Lung (tissue), 11 donors: ENCODE measurements at regions not wholly inside any gene's neighbourhood (a gene's known extent, or its start where the extent isn't known, plus 50 kb on each side); places are given as distances from the start of the nearest gene placed in this dataset.

Source experiments
- ATAC-seq: fragments of 200-7000 bp; cut with Tn5 transposase; one replicate; pipeline ENCODE4 v1.9.1; 2020; ENCODE audit warnings: moderate number of reproducible peaks; ENCODE audit not compliant: insufficient read depth, low FRiP score
- DNase-seq, 3 donors: peaks; one replicate each; pipeline ENCODE4 v3.0.0-alpha.2; 2013 to 2017
- H3K27ac ChIP-seq, 2 donors: one replicate each; pipeline ENCODE4 v1.5.1; 2013; ENCODE audit warnings: mild to moderate bottlenecking in 2 of 2, moderate library complexity in 2 of 2, control low read depth in 1 of 2, inconsistent platforms in 1 of 2, low read depth in 1 of 2, low read length in 1 of 2
- H3K27me3 ChIP-seq, 3 donors: one replicate each; pipeline ENCODE4 v1.5.1; 2013; ENCODE audit warnings: low read length in 2 of 3; ENCODE audit not compliant: control insufficient read depth in 3 of 3, insufficient read depth in 3 of 3
- H3K36me3 ChIP-seq, 4 donors: one replicate each; pipeline ENCODE4 v1.5.1; 2013; ENCODE audit warnings: low read length in 4 of 4, mild to moderate bottlenecking in 1 of 4, moderate library complexity in 1 of 4; ENCODE audit not compliant: control insufficient read depth in 4 of 4, insufficient read depth in 4 of 4
- H3K4me1 ChIP-seq, 5 donors: one replicate each; pipeline ENCODE4 v1.5.1; 2013; ENCODE audit warnings: low read length in 5 of 5, mild to moderate bottlenecking in 2 of 5, moderate library complexity in 1 of 5; ENCODE audit not compliant: control insufficient read depth in 5 of 5, insufficient read depth in 5 of 5
- H3K4me3 ChIP-seq: one replicate; pipeline ENCODE4 v1.5.1; 2013; ENCODE audit warnings: mild to moderate bottlenecking, control low read depth, moderate library complexity
- H3K9ac ChIP-seq, 2 donors: one replicate each; pipeline ENCODE4 v1.5.1; 2013; ENCODE audit warnings: low read length in 2 of 2, control low read depth in 1 of 2; ENCODE audit not compliant: insufficient read depth in 1 of 2
- H3K9me3 ChIP-seq, 4 donors: one replicate each; pipeline ENCODE4 v1.5.1; 2013; ENCODE audit warnings: low read length in 3 of 4, mild to moderate bottlenecking in 1 of 4, moderate library complexity in 1 of 4; ENCODE audit not compliant: control insufficient read depth in 4 of 4, insufficient read depth in 3 of 4
- WGBS, 2 donors: extraction: QIAGEN DNeasy Blood & Tissue Kit; methylation state at CpG; one replicate each; pipeline ENCODE4 v1.1.7; 2013; 5-methylcytosine and 5-hydroxymethylcytosine counted together
- TF ChIP-seq, protein P1 (sequence below): IDR thresholded peaks from 2 replicates; pipeline ENCODE4 v1.5.1; 2012; ENCODE audit warnings: mild to moderate bottlenecking; ENCODE audit errors: control extremely low read depth, extremely low read depth
- donor health status: control.
- donor health status: control.
- donor health status: Bipolar disorder and iron deficiency.
- donor health status: healthy.
- donor health status: DM: yes; HTN: yes; CAD: no.

DNA sequence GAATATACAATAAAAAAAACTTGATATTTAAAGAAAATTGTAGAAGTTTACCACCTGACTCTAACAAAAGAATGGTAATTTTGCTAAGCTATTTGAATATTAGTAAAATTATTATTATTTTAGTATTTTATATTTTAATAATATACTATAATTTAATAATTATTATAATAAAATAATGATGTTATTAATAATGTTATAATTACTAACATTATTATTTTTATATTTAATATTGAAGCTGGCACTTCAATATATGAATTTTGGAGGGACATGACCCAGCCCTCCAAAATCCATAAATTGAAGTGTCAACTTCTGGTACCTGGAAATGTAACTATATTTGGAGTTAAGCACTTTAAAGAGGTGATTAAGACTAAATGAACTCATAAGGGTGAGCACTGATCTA, 486.1 kb upstream of the CDH9 start:
- H3K9me3 ChIP-seq: peaks cover 0 to 5% (median 0%) of the 10 kb centered on the region in 4 donors
- ATAC-seq: no peak
- DNase-seq: no peak

DNA sequence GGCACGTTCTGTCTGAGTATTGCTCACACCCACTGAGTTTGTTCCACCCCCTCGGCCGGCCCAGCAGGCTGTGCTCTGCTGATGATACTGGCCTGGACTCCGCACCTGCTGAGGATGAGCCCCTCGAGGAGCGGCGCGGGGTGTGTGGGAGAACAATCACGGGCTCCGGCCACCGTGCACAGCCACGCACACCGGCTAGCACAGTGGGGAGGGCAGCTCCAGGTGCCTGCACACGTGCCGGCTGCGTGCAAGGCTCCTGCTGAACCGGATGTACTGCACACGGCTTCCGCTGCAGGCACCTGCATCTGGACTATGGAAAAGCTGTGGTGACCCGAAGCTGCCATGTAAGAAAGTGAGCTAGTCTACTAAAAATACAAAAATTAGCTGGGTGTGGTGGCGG, 485.2 kb upstream of the CDH9 start:
- 93 to 96% methylated on average over 21 of the region's 21 CpGs for WGBS, 2 donors

More for the DNA sequence above, 486.1 kb upstream of the CDH9 start:
- Histone ChIP-seq H3K9ac (no peak overlapping the region), H3K27me3 (no peaks in the 10 kb centered on the region), H3K27ac (no peak overlapping the region), H3K36me3 (no peaks in the 10 kb centered on the region), H3K4me3 (no peak overlapping the region), H3K4me1 (no peaks in the 10 kb centered on the region)
- TF ChIP-seq, protein P1, sequence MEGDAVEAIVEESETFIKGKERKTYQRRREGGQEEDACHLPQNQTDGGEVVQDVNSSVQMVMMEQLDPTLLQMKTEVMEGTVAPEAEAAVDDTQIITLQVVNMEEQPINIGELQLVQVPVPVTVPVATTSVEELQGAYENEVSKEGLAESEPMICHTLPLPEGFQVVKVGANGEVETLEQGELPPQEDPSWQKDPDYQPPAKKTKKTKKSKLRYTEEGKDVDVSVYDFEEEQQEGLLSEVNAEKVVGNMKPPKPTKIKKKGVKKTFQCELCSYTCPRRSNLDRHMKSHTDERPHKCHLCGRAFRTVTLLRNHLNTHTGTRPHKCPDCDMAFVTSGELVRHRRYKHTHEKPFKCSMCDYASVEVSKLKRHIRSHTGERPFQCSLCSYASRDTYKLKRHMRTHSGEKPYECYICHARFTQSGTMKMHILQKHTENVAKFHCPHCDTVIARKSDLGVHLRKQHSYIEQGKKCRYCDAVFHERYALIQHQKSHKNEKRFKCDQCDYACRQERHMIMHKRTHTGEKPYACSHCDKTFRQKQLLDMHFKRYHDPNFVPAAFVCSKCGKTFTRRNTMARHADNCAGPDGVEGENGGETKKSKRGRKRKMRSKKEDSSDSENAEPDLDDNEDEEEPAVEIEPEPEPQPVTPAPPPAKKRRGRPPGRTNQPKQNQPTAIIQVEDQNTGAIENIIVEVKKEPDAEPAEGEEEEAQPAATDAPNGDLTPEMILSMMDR: no peak

GRCh38 chr5:27516437-27516836, 478.1 kb upstream of the CDH9 start:
- no peak for ATAC-seq
- TF ChIP-seq, protein P1: no peak
- H3K4me1 ChIP-seq: no peaks in the 10 kb centered on the region
- no peak overlapping the region for H3K4me3 ChIP-seq
- no peak overlapping the region for H3K27ac ChIP-seq
- no peak for DNase-seq
- no peaks in the 10 kb centered on the region for H3K36me3 ChIP-seq
- H3K9ac ChIP-seq: no peak overlapping the region
- WGBS, 2 donors: 73 to 80% methylated on average over 2 of the region's 2 CpGs
- no peaks in the 10 kb centered on the region for H3K27me3 ChIP-seq
- H3K9me3 ChIP-seq: peaks cover 0 to 11% (median under 1%) of the 10 kb centered on the region in 4 donors

More for the DNA sequence above, 485.2 kb upstream of the CDH9 start:
- no peak for DNase-seq
- H3K4me3 ChIP-seq: no peak overlapping the region
- TF ChIP-seq, protein P1: no peak
- no peak overlapping the region for H3K9ac ChIP-seq
- no peaks in the 10 kb centered on the region for H3K4me1 ChIP-seq
- no peaks in the 10 kb centered on the region for H3K27me3 ChIP-seq
- no peak overlapping the region for H3K27ac ChIP-seq
- ATAC-seq: no peak
- H3K9me3 ChIP-seq: peaks cover 0 to 8% (median 0%) of the 10 kb centered on the region in 4 donors
- H3K36me3 ChIP-seq: no peaks in the 10 kb centered on the region

- DNase-seq (peak in 1 of 3 donors; percentile 16), ATAC-seq (no peak)
- H3K9ac ChIP-seq: no peak overlapping the region
- H3K27ac ChIP-seq: no peak overlapping the region
- H3K4me3 ChIP-seq: no peak overlapping the region
- 44 to 61% methylated on average over 3 of the region's 3 CpGs for WGBS, 2 donors
- no peaks in the 10 kb centered on the region for H3K27me3 ChIP-seq
- peaks cover 0 to 4% (median 2%) of the 10 kb centered on the region in 4 donors for H3K9me3 ChIP-seq
- no peaks in the 10 kb centered on the region for H3K4me1 ChIP-seq
- TF ChIP-seq, protein P1: no peak
- H3K36me3 ChIP-seq: no peaks in the 10 kb centered on the region
Observed at GRCh38 chr5:27511061-27511460, 472.7 kb upstream of the CDH9 start.
